K562 (cell line): ENCODE measurements at regions not wholly inside any gene's neighbourhood (a gene's known extent, or its start where the extent isn't known, plus 50 kb on each side); places are given as distances from the start of the nearest gene placed in this dataset.

Experiments used
- ATAC-seq: fragments of 200-7000 bp; cut with Tn5 transposase; 3 replicates; pipeline ENCODE4 v1.9.1; 2020; ENCODE audit warnings: moderate library complexity
- BruUV-seq: library from RNA; stranded (reverse); fragments of 400-500 nt; replicated peaks from 2 replicates; lab custom pipeline; 2021; lab: Mats Ljungman, UMichigan
- CTCF ChIA-PET: fragments of 300-600 bp; formaldehyde crosslinking; extraction: SDS; loops from one replicate; lab custom pipeline; 2021; ENCODE audit warnings: low intra/inter-chr PET ratio; lab: Yijun Ruan, JAX
- POLR2A ChIA-PET: fragments of 300-600, 350-650 bp; sonication (Branson Sonifier 250); formaldehyde crosslinking; extraction: SDS; loops from one replicate; lab custom pipeline; 2021; ENCODE audit warnings: antibody characterized with exemption, inconsistent platforms; lab: Yijun Ruan, JAX
- DNase-seq, 4 experiments: peaks; one replicate each; pipeline versions ENCODE4 v3.0.0 to v3.0.0-alpha.2; 2011 to 2018; ENCODE audit warnings: low spot score in 3 of 4, mixed read lengths in 3 of 4; ENCODE audit errors: extremely low read depth in 1 of 4
- FAIRE-seq: peaks from 2 replicates; lab custom pipeline; 2011; peaks lifted over from hg19 to GRCh38; lab: Jason Lieb, UNC
- H2AFZ ChIP-seq: 2 replicates; pipeline ENCODE4 v1.6.0; 2011; ENCODE audit warnings: low read depth, low read length, control low read depth, inconsistent platforms
- H3K27ac ChIP-seq: fragments of 200-600 bp; 3 replicates; pipeline ENCODE4 v1.8.0; 2011; ENCODE audit warnings: low read depth, mild to moderate bottlenecking, control low read depth, inconsistent platforms, low read length, moderate library complexity, mixed read lengths; ENCODE audit errors: extremely low read depth
- H3K27me3 ChIP-seq, 2 experiments: fragments of 300-600 bp in 1 of 2; 2 replicates in 1 of 2; 3 replicates in 1 of 2; pipeline versions ENCODE4 v1.6.0 to v1.8.0; 2011; ENCODE audit warnings: inconsistent platforms in 2 of 2, low read length in 2 of 2, mild to moderate bottlenecking in 1 of 2, mixed read lengths in 1 of 2, moderate library complexity in 1 of 2; ENCODE audit not compliant: control insufficient read depth in 2 of 2, insufficient read depth in 2 of 2
- H3K36me3 ChIP-seq: fragments of 300-600 bp; 3 replicates; pipeline ENCODE4 v1.8.0; 2011; ENCODE audit warnings: mild to moderate bottlenecking, low read length, inconsistent platforms; ENCODE audit not compliant: control insufficient read depth, insufficient read depth
- H3K4me1 ChIP-seq, 2 experiments: fragments of 200-600 bp in 1 of 2; replicated peaks in 1 of 2; 2 replicates in 1 of 2; 3 replicates in 1 of 2; pipeline versions ENCODE4 v1.5.1 to v1.8.0; 2011; ENCODE audit warnings: inconsistent platforms in 2 of 2, low read length in 2 of 2, mild to moderate bottlenecking in 1 of 2, mixed read lengths in 1 of 2, moderate library complexity in 1 of 2; ENCODE audit not compliant: control insufficient read depth in 2 of 2, insufficient read depth in 2 of 2
- H3K4me2 ChIP-seq: 2 replicates; pipeline ENCODE4 v1.6.1; 2011; ENCODE audit warnings: low read length, control low read depth, inconsistent platforms, mixed read lengths; ENCODE audit not compliant: insufficient read depth
- H3K4me3 ChIP-seq: fragments of 200-600 bp; sonication (generic), shearing (Covaris generic); 2 replicates; pipeline ENCODE4 v1.5.1; 2016; ENCODE audit warnings: control low read depth, inconsistent platforms
- H3K79me2 ChIP-seq: fragments of 200-600 bp; 3 replicates; pipeline ENCODE4 v1.8.0; 2011; ENCODE audit warnings: low read length, inconsistent platforms; ENCODE audit not compliant: control insufficient read depth, insufficient read depth
- H3K9ac ChIP-seq, 2 experiments: 2 replicates each; pipeline versions ENCODE4 v1.6.0 to v1.6.1; 2011; ENCODE audit warnings: low read depth in 2 of 2, low read length in 2 of 2, control low read depth in 1 of 2, inconsistent platforms in 1 of 2, mild to moderate bottlenecking in 1 of 2, mixed read lengths in 1 of 2; ENCODE audit not compliant: insufficient read depth in 1 of 2
- H3K9me1 ChIP-seq: one replicate; pipeline ENCODE4 v1.6.0; 2011; ENCODE audit warnings: inconsistent platforms, mild to moderate bottlenecking, low read length, moderate library complexity; ENCODE audit not compliant: control insufficient read depth, insufficient read depth
- H3K9me3 ChIP-seq: replicated peaks from 2 replicates; pipeline ENCODE4 v1.5.1; 2011; ENCODE audit warnings: low read depth, low read length, inconsistent platforms; ENCODE audit not compliant: control insufficient read depth, insufficient read depth
- H4K20me1 ChIP-seq: replicated peaks from 2 replicates; pipeline ENCODE4 v1.6.1; 2011; ENCODE audit warnings: low read length, inconsistent platforms, mixed read lengths; ENCODE audit not compliant: control insufficient read depth, insufficient read depth
- CHD1 ChIP-seq: fragments of 200-600 bp; sonication (generic); IDR thresholded peaks from one replicate; pipeline ENCODE4 v1.6.1; 2012; ENCODE audit warnings: mild to moderate bottlenecking, moderate library complexity, low read length, inconsistent platforms
- E4F1 ChIP-seq: fragments of 250-450 bp; sonication (Bioruptor Pico); IDR thresholded peaks from 2 replicates; pipeline ENCODE4 v1.5.0; 2021; ENCODE audit warnings: mild to moderate bottlenecking, borderline replicate concordance
- FOXJ3 ChIP-seq: sonication (generic); formaldehyde crosslinking; IDR thresholded peaks from 2 replicates; pipeline ENCODE4 v1.4.0; 2020; ENCODE audit warnings: mild to moderate bottlenecking, missing genetic modification reagents
- HMG20A ChIP-seq: fragments of 450-650 bp; formaldehyde crosslinking; conservative IDR thresholded peaks from 2 replicates; pipeline ENCODE4 v1.4.0; 2020; ENCODE audit warnings: mild to moderate bottlenecking, mixed read lengths
- SMARCB1 ChIP-seq: IDR thresholded peaks from 2 replicates; pipeline ENCODE4 v1.6.1; 2011; ENCODE audit warnings: improper control_type of control experiment, low read depth; ENCODE audit not compliant: insufficient read length
- SMARCC2 ChIP-seq: fragments of 450-650 bp; IDR thresholded peaks from 2 replicates; pipeline ENCODE4 v1.6.1; 2017; ENCODE audit warnings: antibody characterized with exemption, moderate library complexity, mild to moderate bottlenecking, low read depth
- ZNF121 ChIP-seq: sonication (generic); formaldehyde crosslinking; conservative IDR thresholded peaks from 2 replicates; pipeline ENCODE4 v1.8.0; 2022; ENCODE audit warnings: missing genetic modification reagents
- ZNF217 ChIP-seq: sonication (generic); formaldehyde crosslinking; IDR thresholded peaks from 2 replicates; pipeline ENCODE4 v1.8.0; 2022; ENCODE audit warnings: mild to moderate bottlenecking, missing genetic modification reagents
- WGBS: fragments of 100-300 bp; shearing (Covaris generic); methylation state at CpG from one replicate; pipeline ENCODE4 v1.1.6; 2016; ENCODE audit warnings: low coverage, mixed read lengths; ENCODE audit not compliant: insufficient coverage; ENCODE audit errors: missing lambda C conversion rate; 5-methylcytosine and 5-hydroxymethylcytosine counted together
- in situ Hi-C: fragments of 300-500 bp; cut with MboI; formaldehyde crosslinking; loops from 4 replicates; pipeline ENCODE4 v1.15.0; 2018; ENCODE audit warnings: inconsistent platforms, mixed read lengths
- intact Hi-C: fragments of 100-400 bp; cut with micrococcal nuclease; formaldehyde crosslinking; loops from 2 replicates; pipeline ENCODE4 v1.14.2; 2022
- TF ChIP-seq, protein P1 (sequence below): fragments of 250-450 bp; sonication (Bioruptor Pico); IDR thresholded peaks from 2 replicates; pipeline ENCODE4 v1.9.0; 2021; ENCODE audit warnings: mild to moderate bottlenecking, inconsistent platforms
- TF ChIP-seq, protein P2 (sequence below): fragments of 250-450 bp; sonication (Bioruptor Pico); IDR thresholded peaks from 2 replicates; pipeline ENCODE4 v1.5.0; 2021

GRCh38 chr4:167868163-167868562 lies 224.2 kb upstream of the ANXA10 start:
- BruUV-seq = no TSS peak
- no peaks in the 10 kb centered on the region for H4K20me1 ChIP-seq
- ChIA-PET CTCF (no interaction called here), POLR2A (no interaction called here)
- no peaks in the 10 kb centered on the region for H3K9me3 ChIP-seq
- H3K27ac ChIP-seq = no peak overlapping the region
- FAIRE-seq (no peak), ATAC-seq (no peak), DNase-seq (no peak)
- no peak overlapping the region for H2AFZ ChIP-seq
- H3K9me1 ChIP-seq = no peaks in the 10 kb centered on the region
- 0% methylated on average over 1 of the region's 1 CpG for WGBS
- no peak overlapping the region for H3K9ac ChIP-seq
- H3K36me3 ChIP-seq = no peaks in the 10 kb centered on the region
- H3K4me2 ChIP-seq = no peak overlapping the region
- H3K4me1 ChIP-seq = no peaks in the 10 kb centered on the region
- H3K4me3 ChIP-seq = no peak overlapping the region
- no peaks in the 10 kb centered on the region for H3K79me2 ChIP-seq
- H3K27me3 ChIP-seq = no peaks in the 10 kb centered on the region
- TF ChIP-seq ZNF217 (CRISPR knock-in tag) (no peak), SMARCC2 (no peak), HMG20A (CRISPR knock-in tag) (no peak), CHD1 (no peak), E4F1 (no peak), FOXJ3 (CRISPR knock-in tag) (no peak), ZNF121 (no peak), SMARCB1 (no peak)
- TF ChIP-seq, protein P1, sequence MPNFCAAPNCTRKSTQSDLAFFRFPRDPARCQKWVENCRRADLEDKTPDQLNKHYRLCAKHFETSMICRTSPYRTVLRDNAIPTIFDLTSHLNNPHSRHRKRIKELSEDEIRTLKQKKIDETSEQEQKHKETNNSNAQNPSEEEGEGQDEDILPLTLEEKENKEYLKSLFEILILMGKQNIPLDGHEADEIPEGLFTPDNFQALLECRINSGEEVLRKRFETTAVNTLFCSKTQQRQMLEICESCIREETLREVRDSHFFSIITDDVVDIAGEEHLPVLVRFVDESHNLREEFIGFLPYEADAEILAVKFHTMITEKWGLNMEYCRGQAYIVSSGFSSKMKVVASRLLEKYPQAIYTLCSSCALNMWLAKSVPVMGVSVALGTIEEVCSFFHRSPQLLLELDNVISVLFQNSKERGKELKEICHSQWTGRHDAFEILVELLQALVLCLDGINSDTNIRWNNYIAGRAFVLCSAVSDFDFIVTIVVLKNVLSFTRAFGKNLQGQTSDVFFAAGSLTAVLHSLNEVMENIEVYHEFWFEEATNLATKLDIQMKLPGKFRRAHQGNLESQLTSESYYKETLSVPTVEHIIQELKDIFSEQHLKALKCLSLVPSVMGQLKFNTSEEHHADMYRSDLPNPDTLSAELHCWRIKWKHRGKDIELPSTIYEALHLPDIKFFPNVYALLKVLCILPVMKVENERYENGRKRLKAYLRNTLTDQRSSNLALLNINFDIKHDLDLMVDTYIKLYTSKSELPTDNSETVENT (CRISPR knock-in tag) = no peak
- TF ChIP-seq, protein P2, sequence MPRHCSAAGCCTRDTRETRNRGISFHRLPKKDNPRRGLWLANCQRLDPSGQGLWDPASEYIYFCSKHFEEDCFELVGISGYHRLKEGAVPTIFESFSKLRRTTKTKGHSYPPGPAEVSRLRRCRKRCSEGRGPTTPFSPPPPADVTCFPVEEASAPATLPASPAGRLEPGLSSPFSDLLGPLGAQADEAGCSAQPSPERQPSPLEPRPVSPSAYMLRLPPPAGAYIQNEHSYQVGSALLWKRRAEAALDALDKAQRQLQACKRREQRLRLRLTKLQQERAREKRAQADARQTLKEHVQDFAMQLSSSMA (CRISPR knock-in tag) = no peak
- in situ Hi-C loops = no loop called here
- intact Hi-C loops = loop anchor here (5.0 kb wide), 1 partner anchor 1811 kb away; no protein-coding TSS in a partner anchor
